ENCODE measurements at regions not wholly inside any gene's neighbourhood (a gene's known extent, or its start where the extent isn't known, plus 50 kb on each side); places are given as distances from the start of the nearest gene placed in this dataset.

- no peak for DNase-seq (ENCODE audit: low read depth, low spot score)
These were observed 733.6 kb upstream of the ZEB2 start for GRCh38 chr2:145253492-145253891.

GRCh38 chr2:145245268-145245870 lies 725.5 kb upstream of the ZEB2 start:
- peak; percentile 9 for DNase-seq (ENCODE audit: low read depth, low spot score)

GRCh38 chr2:145235312-145235711 lies 715.4 kb upstream of the ZEB2 start:
- DNase-seq (ENCODE audit: low read depth, low spot score), result no peak

GRCh38 chr2:145230546-145230945 lies 710.6 kb upstream of the ZEB2 start:
- DNase-seq (ENCODE audit: low read depth, low spot score), result peak; percentile 11

- DNase-seq (ENCODE audit: low read depth, low spot score), result no peak
These were observed 708.6 kb upstream of the ZEB2 start for GRCh38 chr2:145228506-145228905.

- DNase-seq (ENCODE audit: low read depth, low spot score), result no peak
These were observed 707.0 kb upstream of the ZEB2 start for GRCh38 chr2:145226901-145227300.

GRCh38 chr2:145221516-145221915 lies 701.6 kb upstream of the ZEB2 start:
- DNase-seq (ENCODE audit: low read depth, low spot score), result peak; percentile 60

- DNase-seq (ENCODE audit: low read depth, low spot score), result peak; percentile 6
These were observed 701.1 kb upstream of the ZEB2 start for GRCh38 chr2:145221032-145221431.

- DNase-seq (ENCODE audit: low read depth, low spot score), result no peak
These were observed 700.6 kb upstream of the ZEB2 start for GRCh38 chr2:145220496-145220895.

- DNase-seq (ENCODE audit: low read depth, low spot score), result no peak
These were observed 688.0 kb upstream of the ZEB2 start for GRCh38 chr2:145207884-145208283.

- DNase-seq (ENCODE audit: low read depth, low spot score), result no peak
These were observed 686.8 kb upstream of the ZEB2 start for GRCh38 chr2:145206496-145207281.

- no peak for DNase-seq (ENCODE audit: low read depth, low spot score)
These were observed 684.0 kb upstream of the ZEB2 start for GRCh38 chr2:145203891-145204290.

- peak; percentile 90 for DNase-seq (ENCODE audit: low read depth, low spot score)
These were observed 680.1 kb upstream of the ZEB2 start for GRCh38 chr2:145199827-145200706.

GRCh38 chr2:145199042-145199441 lies 679.1 kb upstream of the ZEB2 start:
- peak; percentile 46 for DNase-seq (ENCODE audit: low read depth, low spot score)

GRCh38 chr2:145198555-145198954 lies 678.6 kb upstream of the ZEB2 start:
- no peak for DNase-seq (ENCODE audit: low read depth, low spot score)

- DNase-seq (ENCODE audit: low read depth, low spot score), result no peak
These were observed 678.0 kb upstream of the ZEB2 start for GRCh38 chr2:145197944-145198343.

GRCh38 chr2:145194673-145195072 lies 674.8 kb upstream of the ZEB2 start:
- DNase-seq (ENCODE audit: low read depth, low spot score), result peak; percentile 46

GRCh38 chr2:145190031-145190703 lies 670.2 kb upstream of the ZEB2 start:
- DNase-seq (ENCODE audit: low read depth, low spot score), result no peak

- DNase-seq (ENCODE audit: low read depth, low spot score), result no peak
These were observed 666.4 kb upstream of the ZEB2 start for GRCh38 chr2:145186303-145186702.

- no peak for DNase-seq (ENCODE audit: low read depth, low spot score)
These were observed 665.8 kb upstream of the ZEB2 start for GRCh38 chr2:145185696-145186095.

GRCh38 chr2:145184741-145185651 lies 665.1 kb upstream of the ZEB2 start:
- no peak for DNase-seq (ENCODE audit: low read depth, low spot score)

Measured in astrocyte of the hippocampus (primary cell).